NT2/D1 (cell line): ENCODE measurements at regions not wholly inside any gene's neighbourhood (a gene's known extent, or its start where the extent isn't known, plus 50 kb on each side); places are given as distances from the start of the nearest gene placed in this dataset.

Source experiments
- SUZ12 ChIP-seq: IDR thresholded peaks from 2 replicates; pipeline ENCODE4 v1.6.1; 2011; ENCODE audit not compliant: insufficient read length, insufficient read depth; ENCODE audit errors: extremely low read depth
- YY1 ChIP-seq: IDR thresholded peaks from 2 replicates; pipeline ENCODE4 v1.6.1; 2011; ENCODE audit not compliant: insufficient read length, insufficient read depth

DNA sequence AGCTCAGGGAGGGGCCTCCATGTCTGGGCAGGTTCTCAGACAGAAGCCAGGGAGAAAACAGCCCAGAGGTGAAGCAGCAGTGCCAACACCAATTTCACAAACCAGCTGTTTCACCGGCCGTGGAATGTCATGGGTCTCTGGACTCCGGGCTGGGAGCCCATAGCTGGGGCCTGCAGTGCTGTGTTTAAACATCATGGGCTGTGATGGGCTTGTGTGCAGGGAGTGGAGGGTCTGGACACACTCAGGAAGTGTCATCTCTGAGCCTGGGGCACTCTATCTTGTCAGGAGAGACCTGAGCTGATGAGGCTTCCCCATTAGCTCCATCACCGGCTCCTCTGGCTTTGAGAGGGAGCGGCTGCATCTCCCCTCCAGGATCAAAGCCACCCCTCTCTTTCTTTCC, 173.6 kb upstream of the IGSF21 start:
- TF ChIP-seq YY1 (no peak), SUZ12 (no peak)
